KMS-11 (cell line): ENCODE measurements at regions not wholly inside any gene's neighbourhood (a gene's known extent, or its start where the extent isn't known, plus 50 kb on each side); places are given as distances from the start of the nearest gene placed in this dataset.

ENCODE experiments used
- H2AFZ ChIP-seq: fragments of 200-600 bp; sonication (generic); 2 replicates; pipeline ENCODE4 v1.6.1; 2016; ENCODE audit warnings: antibody characterized with exemption, mixed run types, low read depth
- H3K27ac ChIP-seq: fragments of 200-600 bp; sonication (generic); 2 replicates; pipeline ENCODE4 v1.6.1; 2016; ENCODE audit warnings: mild to moderate bottlenecking, mixed run types
- H3K27me3 ChIP-seq: fragments of 200-600 bp; sonication (generic); 2 replicates; pipeline ENCODE4 v1.6.1; 2017; ENCODE audit warnings: mild to moderate bottlenecking, low read depth, mixed run types, moderate library complexity; ENCODE audit not compliant: insufficient read depth
- H3K36me3 ChIP-seq: fragments of 200-600 bp; sonication (generic); 2 replicates; pipeline ENCODE4 v1.6.1; 2017; ENCODE audit warnings: mild to moderate bottlenecking, mixed run types; ENCODE audit not compliant: insufficient read depth
- H3K4me1 ChIP-seq: fragments of 200-600 bp; sonication (generic); 2 replicates; pipeline ENCODE4 v1.6.1; 2016; ENCODE audit warnings: mild to moderate bottlenecking, low read depth, mixed run types; ENCODE audit not compliant: poor library complexity, severe bottlenecking
- H3K4me2 ChIP-seq: fragments of 200-600 bp; sonication (generic); 2 replicates; pipeline ENCODE4 v1.7.0; 2016; ENCODE audit warnings: mild to moderate bottlenecking, mixed run types
- H3K4me3 ChIP-seq: fragments of 200-600 bp; sonication (generic); IDR thresholded peaks from 2 replicates; pipeline ENCODE4 v1.6.1; 2017; ENCODE audit warnings: low read depth, low read length, mixed read lengths; ENCODE audit not compliant: insufficient read depth
- H3K79me2 ChIP-seq: fragments of 200-600 bp; sonication (generic); 2 replicates; pipeline ENCODE4 v1.6.1; 2016; ENCODE audit warnings: low read depth, mixed run types; ENCODE audit not compliant: insufficient read depth
- H3K9ac ChIP-seq: fragments of 200-600 bp; sonication (generic); 2 replicates; pipeline ENCODE4 v1.6.1; 2016; ENCODE audit warnings: mild to moderate bottlenecking, mixed run types
- H4K20me1 ChIP-seq: fragments of 200-600 bp; sonication (generic); 2 replicates; pipeline ENCODE4 v1.6.1; 2016; ENCODE audit warnings: mild to moderate bottlenecking, mixed run types; ENCODE audit not compliant: insufficient read depth
- CTCF ChIP-seq: fragments of 200-600 bp; sonication (generic); conservative IDR thresholded peaks from 2 replicates; pipeline ENCODE4 v1.6.1; 2017; ENCODE audit warnings: low read depth, mild to moderate bottlenecking, antibody characterized with exemption, low read length, moderate library complexity, mixed read lengths

- TF ChIP-seq CTCF: no peak
- no peaks in the 10 kb centered on the region for H3K27me3 ChIP-seq
- no peak overlapping the region for H3K27ac ChIP-seq
- H3K79me2 ChIP-seq: no peaks in the 10 kb centered on the region
- no peak overlapping the region for H3K4me2 ChIP-seq
- no peak overlapping the region for H2AFZ ChIP-seq
- H4K20me1 ChIP-seq: no peaks in the 10 kb centered on the region
- H3K4me3 ChIP-seq: no peak overlapping the region
- no peaks in the 10 kb centered on the region for H3K36me3 ChIP-seq
- no peak overlapping the region for H3K9ac ChIP-seq
- H3K4me1 ChIP-seq: no peaks in the 10 kb centered on the region
These were observed 336.8 kb downstream of the LRIG3 start for GRCh38 chr12:58583529-58583928.

GRCh38 chr12:58583940-58584339 lies 336.4 kb downstream of the LRIG3 start:
- Histone ChIP-seq H3K4me2 (no peak overlapping the region), H3K27me3 (no peaks in the 10 kb centered on the region), H2AFZ (no peak overlapping the region), H4K20me1 (no peaks in the 10 kb centered on the region), H3K4me3 (no peak overlapping the region), H3K27ac (no peak overlapping the region), H3K79me2 (no peaks in the 10 kb centered on the region), H3K4me1 (no peaks in the 10 kb centered on the region), H3K9ac (no peak overlapping the region), H3K36me3 (no peaks in the 10 kb centered on the region)
- no peak for TF ChIP-seq CTCF

GRCh38 chr12:58584880-58585279 lies 335.4 kb downstream of the LRIG3 start:
- Histone ChIP-seq H3K4me3 (no peak overlapping the region), H3K27me3 (no peaks in the 10 kb centered on the region), H3K27ac (no peak overlapping the region), H2AFZ (no peak overlapping the region), H3K4me1 (no peaks in the 10 kb centered on the region), H3K9ac (no peak overlapping the region), H3K4me2 (no peak overlapping the region), H3K79me2 (no peaks in the 10 kb centered on the region), H3K36me3 (no peaks in the 10 kb centered on the region), H4K20me1 (no peaks in the 10 kb centered on the region)
- TF ChIP-seq CTCF: no peak

- H3K9ac ChIP-seq: no peak overlapping the region
- no peaks in the 10 kb centered on the region for H3K4me1 ChIP-seq
- H3K27ac ChIP-seq: no peak overlapping the region
- H4K20me1 ChIP-seq: no peaks in the 10 kb centered on the region
- H2AFZ ChIP-seq: no peak overlapping the region
- H3K79me2 ChIP-seq: no peaks in the 10 kb centered on the region
- no peaks in the 10 kb centered on the region for H3K27me3 ChIP-seq
- no peak overlapping the region for H3K4me2 ChIP-seq
- no peak overlapping the region for H3K4me3 ChIP-seq
- H3K36me3 ChIP-seq: no peaks in the 10 kb centered on the region
- no peak for TF ChIP-seq CTCF
These were observed 333.5 kb downstream of the LRIG3 start for GRCh38 chr12:58586762-58587161.

- Histone ChIP-seq H3K27me3 (no peaks in the 10 kb centered on the region), H3K27ac (no peak overlapping the region), H4K20me1 (no peaks in the 10 kb centered on the region), H3K36me3 (no peaks in the 10 kb centered on the region), H3K79me2 (no peaks in the 10 kb centered on the region), H2AFZ (no peak overlapping the region), H3K4me3 (no peak overlapping the region), H3K9ac (no peak overlapping the region), H3K4me1 (no peaks in the 10 kb centered on the region), H3K4me2 (no peak overlapping the region)
- TF ChIP-seq CTCF: no peak
These were observed 331.5 kb downstream of the LRIG3 start for GRCh38 chr12:58588770-58589169.
